SK-N-SH (cell line): ENCODE measurements at regions not wholly inside any gene's neighbourhood (a gene's known extent, or its start where the extent isn't known, plus 50 kb on each side); places are given as distances from the start of the nearest gene placed in this dataset.
"Not testable (repeated sequence)": the region's sequence is repeated elsewhere in the genome, so short reads cannot be mapped to it uniquely, and the experiment has no call there.

Source experiments
- CTCF ChIP-seq: fragments of 200-600 bp; sonication (generic); IDR thresholded peaks from 2 replicates; pipeline ENCODE4 v1.6.1; 2017; ENCODE audit warnings: antibody characterized with exemption, mild to moderate bottlenecking, moderate library complexity
- MAX ChIP-seq: IDR thresholded peaks from 2 replicates; pipeline ENCODE4 v1.4.0; 2012; ENCODE audit warnings: low read depth
- SMC3 ChIP-seq: IDR thresholded peaks from 2 replicates; pipeline ENCODE4 v1.6.1; 2012; ENCODE audit warnings: low read depth, low read length, improper control_type of control experiment
- TAF1 ChIP-seq: IDR thresholded peaks from 2 replicates; pipeline ENCODE4 v1.6.1; 2012; ENCODE audit warnings: low read depth, mild to moderate bottlenecking, low read length, moderate library complexity, borderline replicate concordance
- USF2 ChIP-seq: fragments of 150-350 bp; IDR thresholded peaks from 2 replicates; pipeline ENCODE4 v1.6.1; 2017; ENCODE audit warnings: antibody characterized with exemption, low read length, low read depth, borderline replicate concordance
- YY1 ChIP-seq: IDR thresholded peaks from 2 replicates; pipeline ENCODE4 v1.4.0; 2012; ENCODE audit warnings: low read depth, mild to moderate bottlenecking
- ZBTB33 ChIP-seq: IDR thresholded peaks from 2 replicates; pipeline ENCODE4 v1.4.0; 2012; ENCODE audit warnings: low read depth, borderline replicate concordance

GRCh38 chr1:145505663-145506647 is 80.6 kb upstream of the NBPF20 start:
- not testable (repeated sequence) for TF ChIP-seq TAF1, CTCF, USF2, SMC3, YY1, ZBTB33, MAX
